ENCODE measurements at regions not wholly inside any gene's neighbourhood (a gene's known extent, or its start where the extent isn't known, plus 50 kb on each side); places are given as distances from the start of the nearest gene placed in this dataset.
"Not testable (repeated sequence)": the region's sequence is repeated elsewhere in the genome, so short reads cannot be mapped to it uniquely, and the experiment has no call there.

- not testable (repeated sequence) for H3K27ac Mint-ChIP-seq; H3K4me1 Mint-ChIP-seq; H3K27me3 Mint-ChIP-seq (ENCODE audit: low read depth); DNase-seq (ENCODE audit: low spot score in 2 of 2, unreplicated experiment in 2 of 2); H3K4me3 Mint-ChIP-seq; H3K36me3 Mint-ChIP-seq
- peaks cover 81% of the 10 kb centered on the region for H3K9me3 Mint-ChIP-seq
Observed at GRCh38 chrX:76774912-76775311, 347.4 kb downstream of the MAGEE1 start.

- peaks cover 59% of the 10 kb centered on the region for H3K9me3 Mint-ChIP-seq
Observed at GRCh38 chrX:76796311-76796710, 368.8 kb downstream of the MAGEE1 start.

GRCh38 chrX:76802708-76803107 is 375.2 kb downstream of the MAGEE1 start:
- Mint-ChIP-seq H3K4me1 (no peaks in the 10 kb centered on the region), H3K4me3 (no peak overlapping the region), H3K27ac (no peak overlapping the region), H3K9me3 (peaks cover 66% of the 10 kb centered on the region), H3K36me3 (no peaks in the 10 kb centered on the region), H3K27me3 (ENCODE audit: low read depth) (no peaks in the 10 kb centered on the region)
- no peak for DNase-seq (ENCODE audit: low spot score in 2 of 2, unreplicated experiment in 2 of 2)
- TF ChIP-seq CTCF (IDR thresholded peaks at IDR 0.05; ENCODE audit: unreplicated experiment): no peak

More at GRCh38 chrX:76796311-76796710, 368.8 kb downstream of the MAGEE1 start:
- Mint-ChIP-seq H3K36me3 (no peaks in the 10 kb centered on the region), H3K4me3 (no peak overlapping the region), H3K4me1 (no peaks in the 10 kb centered on the region), H3K27ac (no peak overlapping the region), H3K27me3 (ENCODE audit: low read depth) (no peaks in the 10 kb centered on the region)
- DNase-seq (ENCODE audit: low spot score in 2 of 2, unreplicated experiment in 2 of 2): no peak
- no peak for TF ChIP-seq CTCF (IDR thresholded peaks at IDR 0.05; ENCODE audit: unreplicated experiment)

GRCh38 chrX:76815754-76816153 is 388.2 kb downstream of the MAGEE1 start:
- no peak for DNase-seq (ENCODE audit: low spot score in 2 of 2, unreplicated experiment in 2 of 2)
- Mint-ChIP-seq H3K4me1 (no peaks in the 10 kb centered on the region), H3K27me3 (ENCODE audit: low read depth) (no peaks in the 10 kb centered on the region), H3K36me3 (no peaks in the 10 kb centered on the region), H3K9me3 (peaks cover 29% of the 10 kb centered on the region), H3K27ac (no peak overlapping the region), H3K4me3 (no peak overlapping the region)
- no peak for TF ChIP-seq CTCF (IDR thresholded peaks at IDR 0.05; ENCODE audit: unreplicated experiment)

GRCh38 chrX:76817279-76817678 is 389.8 kb downstream of the MAGEE1 start:
- not testable (repeated sequence) for DNase-seq (ENCODE audit: low spot score in 2 of 2, unreplicated experiment in 2 of 2); H3K36me3 Mint-ChIP-seq; H3K4me1 Mint-ChIP-seq; H3K27ac Mint-ChIP-seq; H3K4me3 Mint-ChIP-seq; H3K27me3 Mint-ChIP-seq (ENCODE audit: low read depth)
- H3K9me3 Mint-ChIP-seq: peaks cover 39% of the 10 kb centered on the region

- no peak for DNase-seq (ENCODE audit: low spot score in 2 of 2, unreplicated experiment in 2 of 2)
- H3K27ac Mint-ChIP-seq: no peak overlapping the region
Observed at GRCh38 chrX:76821276-76821675, 393.8 kb downstream of the MAGEE1 start.

More at GRCh38 chrX:76821276-76821675, 393.8 kb downstream of the MAGEE1 start:
- Mint-ChIP-seq H3K4me3 (no peak overlapping the region), H3K9me3 (peaks cover 55% of the 10 kb centered on the region), H3K27me3 (ENCODE audit: low read depth) (no peaks in the 10 kb centered on the region), H3K36me3 (no peaks in the 10 kb centered on the region), H3K4me1 (no peaks in the 10 kb centered on the region)
- no peak for TF ChIP-seq CTCF (IDR thresholded peaks at IDR 0.05; ENCODE audit: unreplicated experiment)

All from mesothelial cell of epicardium (in vitro differentiated cells).